GM12878 (cell line): ENCODE measurements at regions not wholly inside any gene's neighbourhood (a gene's known extent, or its start where the extent isn't known, plus 50 kb on each side); places are given as distances from the start of the nearest gene placed in this dataset.
"Not testable (repeated sequence)": the region's sequence is repeated elsewhere in the genome, so short reads cannot be mapped to it uniquely, and the experiment has no call there.

Source experiments
- CREM ChIP-seq: IDR thresholded peaks from 2 replicates; pipeline ENCODE4 v1.6.1; 2014; ENCODE audit warnings: antibody characterized with exemption, low read depth
- CTCF ChIP-seq, 3 experiments: IDR thresholded peaks in 2 of 3; conservative IDR thresholded peaks in 1 of 3; 2 replicates each; pipeline ENCODE4 v1.5.1; 2011; ENCODE audit warnings: low read depth in 3 of 3, low read length in 3 of 3, mild to moderate bottlenecking in 3 of 3, control low read depth in 2 of 3, moderate library complexity in 2 of 3, inconsistent platforms in 1 of 3, mixed read lengths in 1 of 3; ENCODE audit not compliant: control insufficient read depth in 2 of 3, insufficient read depth in 1 of 3; ENCODE audit errors: extremely low read depth in 1 of 3
- EP300 ChIP-seq, 2 experiments: fragments of 150-350 bp in 1 of 2; IDR thresholded peaks; 2 replicates each; pipeline ENCODE4 v1.6.1; 2011 to 2012; ENCODE audit warnings: low read depth in 2 of 2, low read length in 2 of 2, borderline replicate concordance in 1 of 2, improper control_type of control experiment in 1 of 2, inconsistent platforms in 1 of 2; ENCODE audit not compliant: control insufficient read depth in 1 of 2
- POLR2A ChIP-seq: IDR thresholded peaks from 2 replicates; pipeline ENCODE4 v1.6.1; 2011; ENCODE audit warnings: low read depth, mild to moderate bottlenecking, low read length
- TAF1 ChIP-seq: IDR thresholded peaks from 2 replicates; pipeline ENCODE4 v1.6.1; 2011; ENCODE audit warnings: mild to moderate bottlenecking, low read depth, low read length, borderline replicate concordance

GRCh38 chr1:144077167-144077841, 105.5 kb upstream of the FAM72C start:
- not testable (repeated sequence) for TF ChIP-seq CTCF (IDR thresholded peaks at IDR 0.05 in 2 of 3, conservative IDR thresholded peaks at IDR 0.05 in 1 of 3; ENCODE audit: control insufficient read depth in 2 of 3, extremely low read depth in 1 of 3, insufficient read depth in 1 of 3, low read depth in 3 of 3, low read length in 3 of 3); EP300 (IDR thresholded peaks at IDR 0.05; ENCODE audit: borderline replicate concordance in 1 of 2, control insufficient read depth in 1 of 2, low read depth in 2 of 2, low read length in 2 of 2); TAF1; POLR2A; CREM
